OCI-LY7 (cell line): ENCODE measurements at regions not wholly inside any gene's neighbourhood (a gene's known extent, or its start where the extent isn't known, plus 50 kb on each side); places are given as distances from the start of the nearest gene placed in this dataset.

Source experiments
- EZH2phosphoT487 ChIP-seq: fragments of 200-600 bp; sonication (generic); IDR thresholded peaks from 2 replicates; pipeline ENCODE4 v1.6.1; 2018; ENCODE audit warnings: low read depth, borderline replicate concordance, mild to moderate bottlenecking, mixed run types, antibody characterized with exemption, low read length, moderate library complexity, mixed read lengths
- TF ChIP-seq, protein P1 (sequence below): fragments of 200-600 bp; sonication (generic); conservative IDR thresholded peaks from 2 replicates; pipeline ENCODE4 v1.5.1; 2014; ENCODE audit warnings: mild to moderate bottlenecking, antibody characterized with exemption, low read length, moderate library complexity, mixed read lengths

- TF ChIP-seq, protein P1, sequence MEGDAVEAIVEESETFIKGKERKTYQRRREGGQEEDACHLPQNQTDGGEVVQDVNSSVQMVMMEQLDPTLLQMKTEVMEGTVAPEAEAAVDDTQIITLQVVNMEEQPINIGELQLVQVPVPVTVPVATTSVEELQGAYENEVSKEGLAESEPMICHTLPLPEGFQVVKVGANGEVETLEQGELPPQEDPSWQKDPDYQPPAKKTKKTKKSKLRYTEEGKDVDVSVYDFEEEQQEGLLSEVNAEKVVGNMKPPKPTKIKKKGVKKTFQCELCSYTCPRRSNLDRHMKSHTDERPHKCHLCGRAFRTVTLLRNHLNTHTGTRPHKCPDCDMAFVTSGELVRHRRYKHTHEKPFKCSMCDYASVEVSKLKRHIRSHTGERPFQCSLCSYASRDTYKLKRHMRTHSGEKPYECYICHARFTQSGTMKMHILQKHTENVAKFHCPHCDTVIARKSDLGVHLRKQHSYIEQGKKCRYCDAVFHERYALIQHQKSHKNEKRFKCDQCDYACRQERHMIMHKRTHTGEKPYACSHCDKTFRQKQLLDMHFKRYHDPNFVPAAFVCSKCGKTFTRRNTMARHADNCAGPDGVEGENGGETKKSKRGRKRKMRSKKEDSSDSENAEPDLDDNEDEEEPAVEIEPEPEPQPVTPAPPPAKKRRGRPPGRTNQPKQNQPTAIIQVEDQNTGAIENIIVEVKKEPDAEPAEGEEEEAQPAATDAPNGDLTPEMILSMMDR = no peak
- no peak for TF ChIP-seq EZH2phosphoT487
These were observed 1000.2 kb upstream of the ATXN8OS start for GRCh38 chr13:69107436-69107835.
